H1 (cell line): ENCODE measurements at regions not wholly inside any gene's neighbourhood (a gene's known extent, or its start where the extent isn't known, plus 50 kb on each side); places are given as distances from the start of the nearest gene placed in this dataset.

ENCODE experiments used
- CTCF ChIA-PET: fragments of 300-600 bp; sonication (Branson Sonifier 250); formaldehyde crosslinking; loops from one replicate; lab custom pipeline; 2021; ENCODE audit not compliant: partially characterized antibody; lab: Charles Lee
- POLR2A ChIA-PET: fragments of 300-600 bp; sonication (Branson Sonifier 250); formaldehyde crosslinking; loops from one replicate; lab custom pipeline; 2021; ENCODE audit warnings: inconsistent platforms; ENCODE audit not compliant: partially characterized antibody; lab: Charles Lee
- DNase-seq, 2 experiments: peaks; one replicate each; pipeline versions ENCODE4 v3.0.0 to v3.0.0-alpha.2; 2010 to 2022; ENCODE audit warnings: low spot score in 2 of 2, low read depth in 1 of 2, mixed read lengths in 1 of 2
- FAIRE-seq: peaks from 2 replicates; lab custom pipeline; 2011; peaks lifted over from hg19 to GRCh38; lab: Jason Lieb, UNC
- H2AFZ ChIP-seq: 2 replicates; pipeline ENCODE4 v1.8.1; 2012; ENCODE audit warnings: low read length, inconsistent platforms
- H2AK5ac ChIP-seq: 2 replicates; pipeline ENCODE4 v1.6.1; 2013; ENCODE audit warnings: low read depth, low read length
- H2BK120ac ChIP-seq: replicated peaks from 2 replicates; pipeline ENCODE3; 2013; ENCODE audit warnings: low read depth, low read length, inconsistent platforms
- H2BK12ac ChIP-seq: 2 replicates; pipeline ENCODE4 v1.6.1; 2013; ENCODE audit warnings: low read depth, low read length
- H2BK15ac ChIP-seq: 2 replicates; pipeline ENCODE4 v1.6.1; 2013; ENCODE audit warnings: low read length
- H2BK20ac ChIP-seq: 2 replicates; pipeline ENCODE4 v1.6.1; 2013; ENCODE audit warnings: low read length
- H2BK5ac ChIP-seq: 2 replicates; pipeline ENCODE4 v1.6.1; 2013; ENCODE audit warnings: low read depth, low read length
- H3K14ac ChIP-seq: 2 replicates; pipeline ENCODE4 v1.6.1; 2013; ENCODE audit warnings: inconsistent platforms; ENCODE audit not compliant: insufficient read length
- H3K18ac ChIP-seq: 2 replicates; pipeline ENCODE4 v1.6.1; 2013; ENCODE audit warnings: low read length; ENCODE audit errors: extremely low read depth
- H3K23ac ChIP-seq: 2 replicates; pipeline ENCODE4 v1.6.1; 2013; ENCODE audit warnings: inconsistent platforms; ENCODE audit not compliant: insufficient read length
- H3K23me2 ChIP-seq: 2 replicates; pipeline ENCODE4 v1.6.1; 2013; ENCODE audit warnings: low read depth, low read length
- H3K27ac ChIP-seq: 2 replicates; pipeline ENCODE4 v1.6.1; 2011; ENCODE audit warnings: low read depth, low read length, inconsistent platforms
- H3K27me3 ChIP-seq, 4 experiments: replicated peaks in 1 of 4; 1 replicate in 1 of 4; 2 replicates in 3 of 4; pipeline versions ENCODE4 v1.6.1 to v1.8.1; 2011 to 2013; ENCODE audit warnings: low read length in 3 of 4, mild to moderate bottlenecking in 3 of 4, inconsistent platforms in 2 of 4, mixed read lengths in 2 of 4, moderate library complexity in 1 of 4; ENCODE audit not compliant: control insufficient read depth in 3 of 4, insufficient read depth in 3 of 4; ENCODE audit errors: extremely low read depth in 1 of 4
- H3K36me3 ChIP-seq, 4 experiments: 2 replicates each; pipeline versions ENCODE4 v1.6.1 to v1.8.1; 2011 to 2013; ENCODE audit warnings: mild to moderate bottlenecking in 4 of 4, low read length in 3 of 4, moderate library complexity in 2 of 4, control low read depth in 1 of 4, inconsistent platforms in 1 of 4; ENCODE audit not compliant: insufficient read depth in 4 of 4, control insufficient read depth in 2 of 4
- H3K4ac ChIP-seq: replicated peaks from 2 replicates; pipeline ENCODE3; 2013; ENCODE audit warnings: low read length, low read depth, mixed read lengths, inconsistent platforms; ENCODE audit not compliant: insufficient read length
- H3K4me1 ChIP-seq, 4 experiments: replicated peaks in 1 of 4; 1 replicate in 1 of 4; 2 replicates in 3 of 4; pipeline versions ENCODE4 v1.6.1 to v1.8.1; 2011 to 2013; ENCODE audit warnings: low read length in 3 of 4, inconsistent platforms in 2 of 4, mixed read lengths in 1 of 4; ENCODE audit not compliant: insufficient read depth in 4 of 4, control insufficient read depth in 3 of 4
- H3K4me2 ChIP-seq, 2 experiments: 2 replicates each; pipeline versions ENCODE4 v1.6.1 to v1.8.1; 2011 to 2013; ENCODE audit warnings: low read depth in 2 of 2, low read length in 2 of 2, control low read depth in 1 of 2, inconsistent platforms in 1 of 2, mild to moderate bottlenecking in 1 of 2; ENCODE audit not compliant: insufficient read depth in 1 of 2
- H3K4me3 ChIP-seq, 4 experiments: fragments of 200-600, 300-600 bp in 1 of 4; sonication (generic), shearing (Covaris generic), sonication (Bioruptor Twin) in 1 of 4; 2 replicates each; pipeline versions ENCODE4 v1.5.1 to v1.8.1; 2011 to 2016; ENCODE audit warnings: low read length in 4 of 4, low read depth in 3 of 4, control low read depth in 2 of 4, inconsistent platforms in 2 of 4, mild to moderate bottlenecking in 2 of 4, mixed read lengths in 1 of 4, moderate library complexity in 1 of 4; ENCODE audit not compliant: insufficient read depth in 2 of 4; ENCODE audit errors: extremely low read depth in 1 of 4
- H3K56ac ChIP-seq: replicated peaks from 2 replicates; pipeline ENCODE3; 2013; ENCODE audit warnings: low read depth, mild to moderate bottlenecking, mixed read lengths, low read length, inconsistent platforms; ENCODE audit not compliant: insufficient read length
- H3K79me1 ChIP-seq: 2 replicates; pipeline ENCODE4 v1.6.1; 2013; ENCODE audit warnings: low read depth, low read length, control low read depth
- H3K79me2 ChIP-seq, 2 experiments: 2 replicates each; pipeline versions ENCODE4 v1.6.1 to v1.8.1; 2012 to 2013; ENCODE audit warnings: low read length in 2 of 2, mild to moderate bottlenecking in 2 of 2, inconsistent platforms in 1 of 2; ENCODE audit not compliant: insufficient read depth in 2 of 2, control insufficient read depth in 1 of 2
- H3K9ac ChIP-seq, 4 experiments: replicated peaks in 1 of 4; 1 replicate in 1 of 4; 2 replicates in 3 of 4; pipeline versions ENCODE4 v1.6.1 to v1.8.1; 2011 to 2013; ENCODE audit warnings: low read depth in 3 of 4, low read length in 3 of 4, control low read depth in 2 of 4, mild to moderate bottlenecking in 2 of 4, moderate library complexity in 2 of 4, inconsistent platforms in 1 of 4; ENCODE audit errors: extremely low read depth in 1 of 4
- H3K9me3 ChIP-seq, 2 experiments: 2 replicates each; pipeline versions ENCODE4 v1.6.1 to v1.8.1; 2012 to 2013; ENCODE audit warnings: mild to moderate bottlenecking in 2 of 2, moderate library complexity in 2 of 2, control low read depth in 1 of 2, inconsistent platforms in 1 of 2, low read depth in 1 of 2, low read length in 1 of 2, mixed read lengths in 1 of 2; ENCODE audit not compliant: insufficient read depth in 2 of 2
- H4K20me1 ChIP-seq, 2 experiments: replicated peaks in 1 of 2; 2 replicates each; pipeline versions ENCODE3 to v1.8.1; 2011 to 2013; ENCODE audit warnings: inconsistent platforms in 2 of 2, low read length in 2 of 2, mild to moderate bottlenecking in 1 of 2; ENCODE audit not compliant: insufficient read depth in 2 of 2, control insufficient read depth in 1 of 2
- H4K5ac ChIP-seq: 2 replicates; pipeline ENCODE4 v1.6.1; 2013; ENCODE audit warnings: low read length, low read depth, mixed read lengths, inconsistent platforms; ENCODE audit not compliant: insufficient read length
- H4K8ac ChIP-seq: 2 replicates; pipeline ENCODE4 v1.8.0; 2013; ENCODE audit warnings: mild to moderate bottlenecking, moderate library complexity, low read length, inconsistent platforms; ENCODE audit not compliant: insufficient read depth; ENCODE audit errors: extremely low read depth
- H4K91ac ChIP-seq: replicated peaks from 2 replicates; pipeline ENCODE3; 2013; ENCODE audit warnings: low read length, mixed read lengths, inconsistent platforms; ENCODE audit not compliant: insufficient read length
- ASH2L ChIP-seq: fragments of 200-600, 300-600 bp; sonication (generic); IDR thresholded peaks from one replicate; pipeline ENCODE4 v1.7.1; 2017; ENCODE audit warnings: low read length
- ATF2 ChIP-seq: IDR thresholded peaks from 2 replicates; pipeline ENCODE4 v1.6.1; 2012; ENCODE audit warnings: low read length, inconsistent platforms
- BACH1 ChIP-seq: IDR thresholded peaks from 2 replicates; pipeline ENCODE4 v1.6.1; 2012; ENCODE audit warnings: low read length, improper control_type of control experiment
- CREB1 ChIP-seq: IDR thresholded peaks from 2 replicates; pipeline ENCODE4 v1.6.1; 2012; ENCODE audit warnings: inconsistent platforms
- EP300 ChIP-seq, 2 experiments: IDR thresholded peaks; 1 replicate in 1 of 2; 2 replicates in 1 of 2; pipeline ENCODE4 v1.6.1; 2011 to 2012; ENCODE audit warnings: low read depth in 2 of 2, low read length in 2 of 2, mild to moderate bottlenecking in 2 of 2, borderline replicate concordance in 1 of 2, inconsistent platforms in 1 of 2, moderate library complexity in 1 of 2
- KDM5A ChIP-seq: fragments of 200-600 bp; IDR thresholded peaks from 2 replicates; pipeline ENCODE4 v1.7.1; 2012; ENCODE audit warnings: mild to moderate bottlenecking, low read length, inconsistent platforms, mixed read lengths
- POU5F1 ChIP-seq: IDR thresholded peaks from 2 replicates; pipeline ENCODE4 v1.6.1; 2011; ENCODE audit warnings: low read depth, mild to moderate bottlenecking, low read length, moderate library complexity
- RBBP5 ChIP-seq: IDR thresholded peaks from 2 replicates; pipeline ENCODE4 v1.7.1; 2012; ENCODE audit warnings: low read depth, mild to moderate bottlenecking, inconsistent platforms, low read length, moderate library complexity, borderline replicate concordance
- SP2 ChIP-seq: IDR thresholded peaks from 2 replicates; pipeline ENCODE4 v1.6.1; 2012; ENCODE audit warnings: mild to moderate bottlenecking, low read length, inconsistent platforms
- USF2 ChIP-seq: IDR thresholded peaks from 2 replicates; pipeline ENCODE4 v1.6.1; 2011; ENCODE audit warnings: low read length, improper control_type of control experiment
- ZNF274 ChIP-seq: IDR thresholded peaks from 2 replicates; pipeline ENCODE4 v1.7.0; 2012; ENCODE audit warnings: low read length, borderline replicate concordance; ENCODE audit errors: extremely low read depth
- WGBS, 2 experiments: shearing (Covaris generic) in 1 of 2; methylation state at CpG; one replicate each; pipeline versions ENCODE4 v1.1.6 to v1.1.7; 2013 to 2015; ENCODE audit warnings: low lambda C conversion rate in 2 of 2, mixed read lengths in 2 of 2, inconsistent platforms in 1 of 2, low coverage in 1 of 2, missing lambda C conversion rate in 1 of 2; ENCODE audit not compliant: insufficient replicate concordance in 2 of 2, insufficient coverage in 1 of 2, insufficient read length in 1 of 2; ENCODE audit errors: extremely low coverage in 1 of 2, missing lambda C conversion rate in 1 of 2; 5-methylcytosine and 5-hydroxymethylcytosine counted together

GRCh38 chr2:128724972-128725371 is 406.3 kb upstream of the HS6ST1 start:
- no peak overlapping the region for H2BK15ac ChIP-seq
- no peak for DNase-seq
- FAIRE-seq, result no peak
- H3K79me2 ChIP-seq, result no peaks in the 10 kb centered on the region
- POLR2A ChIA-PET, result no interaction called here
- no peaks in the 10 kb centered on the region for H4K20me1 ChIP-seq
- H3K9me3 ChIP-seq, result peaks cover 0 to 3% of the 10 kb centered on the region in 2 experiments; a peak in 1 of 4 replicates
- TF ChIP-seq BACH1 (no peak), ZNF274 (no peak), EP300 (IDR thresholded peaks at IDR 0.05; ENCODE audit: borderline replicate concordance in 1 of 2, low read depth in 2 of 2, low read length in 2 of 2) (no peak), USF2 (no peak), CREB1 (no peak), KDM5A (no peak), ASH2L (no peak), ATF2 (no peak), RBBP5 (no peak), SP2 (no peak), POU5F1 (no peak)
- no peak overlapping the region for H3K27ac ChIP-seq
- no peaks in the 10 kb centered on the region for H3K23me2 ChIP-seq
- no peak overlapping the region for H4K5ac ChIP-seq
- no peak overlapping the region for H3K4ac ChIP-seq
- 98% methylated on average over 7 of the region's 7 CpGs; no CpG with 5 or more reads in 1 of the 2 experiments for WGBS, 2 experiments
- CTCF ChIA-PET, result interaction anchor here (0.7 to 3.9 kb wide), 3 partner anchors 9 to 15 kb away, joined by 3 to 23 read pairs (median 22); no protein-coding TSS in a partner anchor
- no peak overlapping the region for H3K4me2 ChIP-seq
- H3K18ac ChIP-seq, result no peak overlapping the region
- H2BK120ac ChIP-seq, result no peak overlapping the region
- no peak overlapping the region for H3K9ac ChIP-seq
- H3K79me1 ChIP-seq, result no peaks in the 10 kb centered on the region
- H2BK20ac ChIP-seq, result no peak overlapping the region
- H3K4me3 ChIP-seq, result no peak overlapping the region
- H3K4me1 ChIP-seq, result no peaks in the 10 kb centered on the region; a peak in 1 of 7 replicates
- no peak overlapping the region for H3K23ac ChIP-seq
- H4K8ac ChIP-seq, result no peak overlapping the region; the same call in 1 of the 2 replicates
- no peak overlapping the region for H2BK12ac ChIP-seq
- H4K91ac ChIP-seq, result no peak overlapping the region
- no peak overlapping the region for H2AK5ac ChIP-seq
- no peak overlapping the region for H3K56ac ChIP-seq
- no peaks in the 10 kb centered on the region for H3K36me3 ChIP-seq
- no peak overlapping the region for H3K14ac ChIP-seq
- H3K27me3 ChIP-seq, result no peaks in the 10 kb centered on the region
- no peak overlapping the region for H2AFZ ChIP-seq
- H2BK5ac ChIP-seq, result no peak overlapping the region
